Ammon's horn (tissue), 1 donor: ENCODE measurements at regions not wholly inside any gene's neighbourhood (a gene's known extent, or its start where the extent isn't known, plus 50 kb on each side); places are given as distances from the start of the nearest gene placed in this dataset.
"Not testable (repeated sequence)": the region's sequence is repeated elsewhere in the genome, so short reads cannot be mapped to it uniquely, and the experiment has no call there.

Experiments
- DNase-seq: peaks from one replicate; pipeline ENCODE4 v3.0.0-alpha.2; 2016; ENCODE audit warnings: low spot score

- no peak for DNase-seq
Measured at GRCh38 chr5:85843535-85843934, 774.2 kb upstream of the COX7C start.

- no peak for DNase-seq
Measured at GRCh38 chr5:85849411-85849810, 768.3 kb upstream of the COX7C start.

DNA sequence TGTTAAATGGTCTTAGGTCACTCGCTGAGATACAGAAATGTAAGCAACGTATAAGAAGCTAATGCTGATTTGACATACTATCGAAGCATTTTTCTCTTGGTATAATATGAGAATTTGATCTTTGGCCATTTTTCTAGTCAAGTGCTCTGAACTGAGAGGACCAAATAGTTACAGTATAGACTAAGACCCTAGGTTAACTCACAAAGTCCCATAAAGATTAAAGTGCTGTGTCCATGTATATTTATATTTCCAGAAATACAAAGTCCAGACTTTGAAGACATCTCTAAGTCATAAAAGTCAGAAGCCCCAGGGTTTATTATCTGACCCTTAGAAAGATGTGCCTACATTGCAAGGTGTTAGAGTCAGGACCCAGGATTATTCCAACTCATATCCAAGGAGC lies 752.4 kb upstream of the COX7C start:
- no peak for DNase-seq

DNA sequence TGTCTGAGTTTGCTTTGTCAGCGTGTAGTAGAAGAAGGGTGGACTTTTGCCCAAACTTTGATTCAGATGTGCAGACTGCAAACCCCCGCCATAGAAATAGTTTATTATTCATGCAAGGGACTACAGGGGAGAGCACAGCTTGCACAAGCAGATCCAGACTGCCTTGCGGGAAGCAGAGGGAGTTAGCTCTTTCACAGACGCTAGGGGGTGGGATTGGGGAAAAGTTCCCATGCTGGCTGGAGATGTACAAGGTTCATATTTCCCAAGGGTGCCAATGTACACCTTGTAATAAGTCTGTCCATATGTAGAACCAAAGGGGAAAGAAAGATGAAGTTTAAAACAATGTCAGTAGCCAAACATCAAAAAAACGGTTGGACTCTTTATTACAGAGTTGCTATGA lies 749.7 kb upstream of the COX7C start:
- DNase-seq: no peak

GRCh38 chr5:85893996-85894395 lies 723.7 kb upstream of the COX7C start:
- DNase-seq: no peak

DNA sequence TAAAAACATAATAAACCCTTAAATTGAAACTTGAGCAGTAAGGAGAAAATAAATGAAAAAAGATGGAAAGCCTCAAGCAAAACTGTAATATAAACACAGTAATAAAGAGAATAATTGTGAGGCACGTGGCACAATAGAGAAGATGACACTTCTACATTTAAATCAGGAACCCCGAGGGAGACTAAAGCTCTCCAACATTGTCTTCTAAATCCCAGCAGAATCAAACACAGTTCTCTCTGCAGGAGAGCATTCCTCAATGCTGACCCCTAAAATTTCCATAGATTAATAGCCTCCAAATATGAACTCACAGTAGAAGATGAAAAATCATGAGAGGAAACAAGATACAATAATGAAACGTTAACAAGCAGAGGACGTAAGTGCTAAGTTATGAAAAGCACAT lies 721.2 kb upstream of the COX7C start:
- DNase-seq: no peak

DNA sequence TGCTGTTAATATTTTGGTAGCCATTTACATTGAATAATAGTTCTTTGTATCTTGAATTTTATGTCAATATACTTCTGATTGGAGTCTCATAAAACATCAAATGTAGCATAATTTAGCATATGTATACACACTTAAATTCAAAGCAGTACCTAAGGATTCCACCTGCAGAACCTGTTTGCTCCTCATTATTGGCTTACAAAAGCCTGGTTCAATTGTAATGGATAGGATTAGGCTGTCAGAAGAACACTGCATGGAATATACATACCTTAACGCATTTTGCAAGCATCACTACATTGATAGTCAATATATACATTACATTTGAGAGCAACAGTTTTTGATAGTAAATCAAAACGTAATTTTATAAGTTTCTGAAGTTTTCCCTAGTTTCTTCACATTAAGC lies 711.3 kb upstream of the COX7C start:
- no peak for DNase-seq

- no peak for DNase-seq
Measured at GRCh38 chr5:85910335-85910734, 707.4 kb upstream of the COX7C start.

GRCh38 chr5:85920984-85921383 lies 696.8 kb upstream of the COX7C start:
- DNase-seq: no peak

DNA sequence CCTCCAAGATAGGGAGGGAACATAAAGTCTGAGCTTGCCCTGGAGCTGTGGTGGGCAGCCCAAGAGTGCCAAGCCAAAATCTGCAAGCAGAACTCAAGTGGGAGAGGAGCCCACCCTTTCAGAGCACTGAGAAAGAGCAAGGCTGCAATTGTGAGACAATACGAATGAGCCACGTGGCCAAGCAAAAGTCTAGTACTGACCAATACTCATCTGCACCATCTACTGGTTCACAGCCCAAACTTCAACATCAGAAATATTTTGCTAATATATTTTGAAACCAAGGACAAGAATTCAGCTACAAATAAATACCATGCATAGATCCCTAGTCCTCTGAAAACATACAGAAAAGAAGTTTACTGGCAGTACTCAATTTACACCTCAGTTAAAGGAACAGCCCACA lies 696.2 kb upstream of the COX7C start:
- no peak for DNase-seq

GRCh38 chr5:85927632-85928031 lies 690.1 kb upstream of the COX7C start:
- DNase-seq: no peak

DNA sequence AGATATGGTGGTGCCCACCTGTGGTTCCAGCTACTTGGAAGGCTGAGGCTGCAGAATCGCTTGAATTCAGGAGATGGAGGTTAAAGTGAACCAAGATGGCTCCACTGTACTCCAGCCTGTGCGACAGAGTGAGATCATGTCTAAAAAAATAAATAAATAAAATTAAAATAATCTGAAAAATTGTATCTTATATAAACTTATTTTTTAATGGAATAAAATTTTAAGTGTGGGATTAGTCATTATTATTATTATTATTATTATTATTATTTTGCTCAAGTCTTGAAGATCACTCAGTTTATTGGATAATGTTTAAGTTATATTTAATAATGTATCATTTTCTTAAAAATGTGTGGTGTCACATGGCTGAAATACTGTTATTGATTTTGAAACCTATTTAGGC lies 688.0 kb upstream of the COX7C start:
- no peak for DNase-seq

- DNase-seq: no peak
Measured at GRCh38 chr5:85931220-85931619, 686.5 kb upstream of the COX7C start.

- DNase-seq: no peak
Measured at GRCh38 chr5:85938201-85938600, 679.5 kb upstream of the COX7C start.

GRCh38 chr5:85951707-85952210 lies 666.0 kb upstream of the COX7C start:
- DNase-seq: no peak

DNA sequence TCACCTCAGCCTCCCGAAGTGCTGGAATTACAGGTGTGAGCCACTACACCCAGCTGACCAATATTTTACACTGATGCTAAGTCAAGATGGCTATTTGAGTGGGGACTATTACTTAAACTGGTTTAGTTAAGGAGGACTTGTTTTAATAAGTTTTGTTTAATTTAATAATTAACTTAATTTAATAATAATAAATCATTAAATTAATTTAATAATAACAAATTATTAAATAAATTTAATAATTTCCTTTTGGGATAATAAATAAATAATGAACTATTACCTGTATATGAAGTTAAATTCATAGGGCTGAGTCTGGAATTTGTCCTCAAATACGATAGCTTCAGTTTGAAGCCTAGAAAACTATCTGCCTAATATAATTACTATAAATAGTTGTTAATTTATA lies 665.1 kb upstream of the COX7C start:
- no peak for DNase-seq

GRCh38 chr5:85967681-85968080 lies 650.1 kb upstream of the COX7C start:
- no peak for DNase-seq

DNA sequence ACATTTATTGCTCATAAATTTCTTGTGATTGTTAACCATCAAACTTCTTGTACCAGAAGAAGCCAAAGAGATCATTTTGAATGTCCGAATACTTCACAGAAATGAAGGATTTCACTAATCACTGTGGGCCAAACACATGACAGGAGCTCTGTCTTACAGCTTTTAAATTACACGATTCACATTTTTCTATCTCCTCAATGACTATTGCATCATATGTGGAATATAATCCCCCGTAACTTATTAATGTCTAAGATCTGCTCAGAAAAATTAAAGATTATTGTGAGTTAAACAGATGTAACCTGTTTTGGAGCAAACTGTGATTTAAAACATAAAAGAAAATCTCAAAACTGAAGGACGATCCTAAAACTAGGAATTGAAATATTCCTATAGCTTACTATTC lies 645.2 kb upstream of the COX7C start:
- no peak for DNase-seq

GRCh38 chr5:85985167-85985566 lies 632.6 kb upstream of the COX7C start:
- DNase-seq: no peak

DNA sequence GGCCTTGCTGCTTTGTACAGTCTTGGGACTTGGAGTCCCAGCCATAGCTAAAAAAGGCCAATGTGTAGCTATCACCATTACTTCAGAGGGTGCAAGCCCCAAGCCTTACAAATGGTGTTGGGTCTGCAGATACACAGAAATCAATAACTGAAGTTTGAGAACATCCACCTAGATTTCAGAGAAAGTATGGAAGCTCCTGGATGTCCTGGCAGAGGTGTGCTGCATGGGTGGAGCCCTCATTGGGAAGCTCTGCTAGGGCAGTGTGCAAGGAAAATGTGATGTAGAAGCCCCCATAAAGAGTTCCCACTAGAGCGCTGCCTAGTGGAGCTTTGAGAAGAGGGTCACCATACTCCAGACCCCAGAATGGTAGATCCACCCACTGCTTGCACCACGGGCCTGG lies 626.7 kb upstream of the COX7C start:
- DNase-seq: no peak

DNA sequence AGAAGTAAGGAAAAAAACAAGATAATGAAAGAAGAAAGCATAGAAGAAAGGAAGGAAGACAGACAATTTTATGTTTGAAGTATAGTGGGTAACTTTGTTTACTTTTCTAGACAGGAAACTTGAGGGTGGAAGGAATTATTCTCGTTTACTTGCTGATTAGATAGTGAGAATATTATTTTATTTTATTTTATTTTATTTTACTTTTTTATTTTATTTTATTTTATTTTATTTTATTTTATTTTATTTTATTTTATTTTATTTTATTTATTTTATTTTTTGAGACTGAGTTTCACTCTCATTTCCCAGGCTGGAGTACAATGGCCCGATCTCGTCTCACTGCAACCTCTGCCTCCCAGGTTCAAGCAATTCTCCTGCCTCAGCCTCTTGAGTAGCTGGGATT lies 623.1 kb upstream of the COX7C start:
- DNase-seq: not testable (repeated sequence)

GRCh38 chr5:85998656-85999055 lies 619.1 kb upstream of the COX7C start:
- DNase-seq: peak; percentile 10

DNA sequence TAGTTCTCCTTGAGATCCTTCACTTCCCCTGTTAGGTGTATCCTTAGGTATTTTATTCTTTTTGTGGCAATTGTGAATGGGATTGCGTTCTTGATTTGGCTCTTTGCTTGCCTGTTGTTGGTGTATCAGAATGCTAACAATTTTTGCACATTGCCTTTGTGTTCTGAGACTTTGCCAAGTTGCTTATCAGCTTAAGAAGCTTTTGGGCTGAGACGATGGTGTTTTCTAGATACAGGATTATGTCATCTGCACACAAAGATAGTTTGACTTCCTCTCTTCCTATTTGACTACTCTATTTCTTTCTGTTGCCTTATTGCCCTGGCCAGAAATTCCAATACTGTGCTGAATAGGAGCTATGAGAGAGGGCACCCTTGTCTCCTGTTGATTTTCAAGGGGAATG lies 609.4 kb upstream of the COX7C start:
- no peak for DNase-seq

DNA sequence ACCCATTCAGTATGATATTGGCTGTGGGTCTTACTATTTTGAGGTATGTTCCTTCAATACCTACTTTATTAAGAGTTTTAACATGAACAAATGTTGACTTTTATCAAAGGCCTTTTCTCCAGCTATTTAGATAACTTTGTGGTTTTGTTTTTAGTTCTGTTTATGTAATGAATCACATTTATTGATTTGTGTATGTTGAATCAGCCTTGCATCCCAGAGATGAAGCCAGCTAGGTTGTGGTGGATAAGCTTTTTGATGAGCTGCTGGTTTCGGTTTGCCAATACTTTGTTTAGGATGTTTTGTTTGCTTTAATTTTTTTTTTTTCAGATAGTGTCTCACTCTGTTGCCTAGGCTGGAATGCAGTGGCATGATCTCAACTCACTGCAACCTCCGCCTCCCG lies 609.0 kb upstream of the COX7C start:
- no peak for DNase-seq

DNA sequence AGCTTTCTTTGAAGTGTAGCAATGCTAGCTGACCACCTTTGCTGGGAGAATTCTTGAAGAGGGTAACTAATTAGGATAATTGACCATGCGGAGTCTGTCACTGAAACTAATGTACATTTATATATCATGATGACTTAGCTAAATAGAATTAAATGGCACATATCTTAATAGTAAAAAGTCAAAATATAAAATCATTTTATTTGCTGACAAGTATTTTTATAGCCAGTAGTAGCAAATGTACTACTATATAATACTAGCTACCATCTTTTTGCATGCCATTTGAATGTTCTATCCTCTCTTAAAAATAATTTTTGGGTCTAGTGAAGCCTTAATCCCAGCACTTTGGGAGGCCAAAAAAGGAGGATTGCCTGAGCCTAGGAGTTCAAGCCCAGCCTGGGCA lies 605.8 kb upstream of the COX7C start:
- no peak for DNase-seq
